Spleen (tissue), 7 donors: ENCODE measurements at regions not wholly inside any gene's neighbourhood (a gene's known extent, or its start where the extent isn't known, plus 50 kb on each side); places are given as distances from the start of the nearest gene placed in this dataset.

Source experiments
- POLR2AphosphoS5 ChIP-seq, 3 donors: sonication (generic); formaldehyde crosslinking; IDR thresholded peaks; one replicate each; pipeline ENCODE4 v1.5.1; 2017; ENCODE audit warnings: antibody characterized with exemption in 3 of 3
- TF ChIP-seq, protein P1 (sequence below), 11 experiments: fragments of 200-600 bp in 7 of 11; fragments of 450-650 bp in 4 of 11; sonication (generic) in 4 of 11; IDR thresholded peaks in 8 of 11; conservative IDR thresholded peaks in 3 of 11; 1 replicate in 7 of 11; 2 replicates in 4 of 11; pipeline versions ENCODE4 v1.4.0 to v1.8.0; 2016 to 2021; ENCODE audit warnings: antibody characterized with exemption in 11 of 11, inconsistent platforms in 4 of 11, mild to moderate bottlenecking in 1 of 11
- donor health status: DM: no; HTN: no; CAD: no; lungs with moderate emphysema.
- donor health status: DM: no; HTN: no; CAD: no.
- donor health status: DM: no; HTN: no; CAD: no.

DNA sequence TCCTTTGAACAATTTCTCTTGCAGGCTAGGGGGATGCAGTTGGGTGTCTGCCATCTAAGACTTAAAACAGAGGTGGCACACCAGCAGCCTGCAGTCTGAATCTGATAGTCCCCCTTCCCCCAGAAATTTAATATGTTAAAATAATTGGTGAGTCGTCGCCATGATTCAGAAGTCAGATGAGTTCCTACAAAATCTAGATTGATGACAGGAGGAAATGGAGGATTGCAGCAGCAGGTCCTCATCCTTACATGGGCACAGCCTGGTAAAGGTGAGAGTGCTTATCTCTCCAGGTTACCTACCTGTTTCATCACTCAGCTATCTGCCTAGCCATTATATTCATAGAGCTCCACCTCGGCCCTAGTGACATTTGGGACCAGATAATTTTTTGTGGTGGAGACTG, 112.3 kb downstream of the PCSK1 start:
- TF ChIP-seq, protein P1, sequence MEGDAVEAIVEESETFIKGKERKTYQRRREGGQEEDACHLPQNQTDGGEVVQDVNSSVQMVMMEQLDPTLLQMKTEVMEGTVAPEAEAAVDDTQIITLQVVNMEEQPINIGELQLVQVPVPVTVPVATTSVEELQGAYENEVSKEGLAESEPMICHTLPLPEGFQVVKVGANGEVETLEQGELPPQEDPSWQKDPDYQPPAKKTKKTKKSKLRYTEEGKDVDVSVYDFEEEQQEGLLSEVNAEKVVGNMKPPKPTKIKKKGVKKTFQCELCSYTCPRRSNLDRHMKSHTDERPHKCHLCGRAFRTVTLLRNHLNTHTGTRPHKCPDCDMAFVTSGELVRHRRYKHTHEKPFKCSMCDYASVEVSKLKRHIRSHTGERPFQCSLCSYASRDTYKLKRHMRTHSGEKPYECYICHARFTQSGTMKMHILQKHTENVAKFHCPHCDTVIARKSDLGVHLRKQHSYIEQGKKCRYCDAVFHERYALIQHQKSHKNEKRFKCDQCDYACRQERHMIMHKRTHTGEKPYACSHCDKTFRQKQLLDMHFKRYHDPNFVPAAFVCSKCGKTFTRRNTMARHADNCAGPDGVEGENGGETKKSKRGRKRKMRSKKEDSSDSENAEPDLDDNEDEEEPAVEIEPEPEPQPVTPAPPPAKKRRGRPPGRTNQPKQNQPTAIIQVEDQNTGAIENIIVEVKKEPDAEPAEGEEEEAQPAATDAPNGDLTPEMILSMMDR (IDR thresholded peaks at IDR 0.05 in 8 of 11, conservative IDR thresholded peaks at IDR 0.05 in 3 of 11), result no peak
- TF ChIP-seq POLR2AphosphoS5 (IDR thresholded peaks at IDR 0.05), result no peak
